SW 1271 (cell line): ENCODE measurements at regions not wholly inside any gene's neighbourhood (a gene's known extent, or its start where the extent isn't known, plus 50 kb on each side); places are given as distances from the start of the nearest gene placed in this dataset.

Source experiments
- DNase-seq, 2 experiments: peaks; one replicate each; lab custom pipeline; 2025; lab: John Stamatoyannopoulos, UW

DNA sequence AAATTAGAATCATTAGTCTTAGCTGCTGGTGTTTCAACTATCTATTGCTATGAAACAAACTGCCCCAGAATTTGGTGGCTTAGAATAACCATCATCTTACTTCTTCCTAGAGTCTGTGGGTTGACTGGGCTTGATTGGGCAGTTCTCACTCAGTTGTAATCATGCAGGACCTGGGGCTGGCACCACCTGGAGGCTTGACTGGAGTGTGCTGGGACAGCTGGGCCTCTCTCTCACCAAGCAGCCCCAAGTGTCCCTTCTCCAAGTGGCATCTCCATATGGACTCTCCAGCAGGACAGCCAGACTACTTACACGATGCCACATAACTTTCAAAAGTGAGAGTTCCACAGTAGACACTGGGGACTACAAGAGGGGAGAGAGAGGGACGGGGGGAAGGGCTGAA, 140.3 kb upstream of the ATP1B1 start:
- DNase-seq: no peak

DNA sequence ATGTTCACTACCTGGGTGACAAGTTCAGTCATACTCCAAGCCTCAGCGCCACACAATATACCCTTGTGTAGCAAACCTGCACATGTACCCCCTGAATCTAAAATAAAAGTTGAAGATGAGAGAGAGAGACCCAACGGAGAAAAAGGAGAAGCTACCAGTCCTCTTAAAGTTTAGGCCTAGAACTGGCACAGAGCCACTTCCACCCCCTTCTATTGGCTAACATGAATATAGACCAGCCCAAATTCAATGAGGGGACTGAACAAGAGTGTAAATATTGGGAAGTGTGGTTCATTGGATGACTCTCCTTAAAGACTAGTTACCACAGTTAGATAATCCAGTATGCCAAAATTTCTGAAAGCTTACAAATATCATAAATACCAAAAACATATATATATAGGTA, 139.9 kb upstream of the ATP1B1 start:
- DNase-seq: no peak

DNA sequence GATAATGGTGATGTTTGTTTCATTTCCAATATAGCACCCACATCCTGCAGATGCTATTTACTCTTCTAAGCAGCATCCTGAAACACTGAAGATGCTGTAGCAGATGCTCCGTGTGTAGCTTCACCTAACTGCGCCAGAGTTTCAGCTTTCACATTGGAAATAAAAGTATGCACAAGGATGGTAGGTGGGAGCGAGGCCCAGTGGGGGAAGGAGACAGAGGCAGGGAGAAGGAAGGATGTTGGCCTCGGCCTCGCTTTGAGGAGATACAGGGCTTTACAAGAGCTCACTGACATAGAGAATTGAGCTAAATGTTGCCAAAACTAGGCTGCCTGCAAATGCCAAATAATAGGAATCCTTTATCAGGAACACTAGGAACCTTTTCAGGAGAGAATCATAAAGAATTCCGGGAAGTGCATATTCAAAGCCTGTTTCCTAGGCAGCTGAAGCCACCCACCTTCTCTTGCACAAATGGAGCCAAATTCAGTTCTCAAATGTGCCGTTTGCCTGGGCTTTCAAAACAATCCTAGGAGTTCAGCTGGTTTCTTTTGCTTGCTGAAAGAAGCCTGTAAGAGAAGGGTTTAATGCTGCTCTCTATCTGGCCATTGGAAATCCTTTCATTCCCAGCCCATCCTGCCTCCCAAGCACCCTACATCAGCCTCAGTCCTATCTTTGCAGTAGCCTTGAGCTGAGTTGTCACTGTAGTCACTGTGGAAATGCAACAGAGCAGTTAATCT, 135.4 kb upstream of the ATP1B1 start:
- no peak for DNase-seq

DNA sequence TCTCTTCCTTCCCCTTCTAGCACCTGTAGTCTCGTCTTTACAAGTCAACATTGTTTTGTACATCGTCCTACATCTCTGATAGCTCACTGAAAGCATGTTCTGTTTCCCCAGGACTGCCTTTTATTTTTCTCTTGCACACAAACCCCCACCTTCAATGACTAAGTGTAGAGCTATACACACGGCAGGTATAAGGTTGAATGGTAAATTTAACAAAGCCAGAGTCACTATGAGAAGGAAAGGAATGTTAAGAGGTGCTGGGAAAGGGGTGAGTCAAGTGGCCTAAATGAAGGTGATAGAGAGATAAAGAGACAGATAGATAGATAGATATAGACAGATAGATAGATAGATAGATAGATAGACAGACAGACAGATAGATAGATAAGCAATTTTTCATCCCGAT, 134.3 kb upstream of the ATP1B1 start:
- DNase-seq: no peak

DNA sequence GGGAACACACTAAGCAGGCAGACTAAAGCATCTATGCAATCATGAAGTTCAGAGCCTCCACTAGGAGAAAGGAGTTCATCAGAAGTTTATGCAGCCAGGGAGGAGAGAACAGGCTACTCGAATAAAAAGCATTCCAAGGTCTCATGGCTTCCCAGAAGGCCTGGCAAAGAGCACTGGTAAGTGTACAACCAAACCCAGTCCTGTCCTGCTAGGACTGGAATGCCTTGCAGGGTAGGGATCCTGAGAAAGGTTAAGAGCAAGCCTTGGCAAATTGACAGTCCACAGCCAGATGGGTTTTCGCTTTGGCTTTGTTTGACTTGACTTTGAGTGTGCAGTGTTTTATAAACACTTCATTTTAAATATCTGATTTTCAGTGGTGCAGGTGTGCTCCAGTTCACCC, 133.6 kb upstream of the ATP1B1 start:
- DNase-seq: no peak

DNA sequence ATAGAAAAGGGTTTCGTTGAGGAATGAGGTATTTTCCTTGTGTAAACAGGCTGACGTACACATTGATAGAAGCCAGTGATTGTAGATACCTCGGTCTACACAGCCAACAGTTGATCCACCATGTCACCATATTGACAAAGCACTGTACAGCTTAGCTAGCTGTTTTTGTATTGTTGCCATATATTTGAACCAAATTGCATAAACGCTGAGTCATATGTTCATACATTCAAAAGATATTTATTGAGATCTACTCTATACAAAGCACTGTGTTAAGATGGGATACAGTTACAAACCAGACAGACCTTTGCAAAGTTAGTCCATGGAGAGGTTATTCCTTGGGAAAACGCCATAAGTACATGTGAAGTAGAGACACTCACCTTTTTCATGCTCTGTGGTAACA, 132.4 kb upstream of the ATP1B1 start:
- DNase-seq: no peak

DNA sequence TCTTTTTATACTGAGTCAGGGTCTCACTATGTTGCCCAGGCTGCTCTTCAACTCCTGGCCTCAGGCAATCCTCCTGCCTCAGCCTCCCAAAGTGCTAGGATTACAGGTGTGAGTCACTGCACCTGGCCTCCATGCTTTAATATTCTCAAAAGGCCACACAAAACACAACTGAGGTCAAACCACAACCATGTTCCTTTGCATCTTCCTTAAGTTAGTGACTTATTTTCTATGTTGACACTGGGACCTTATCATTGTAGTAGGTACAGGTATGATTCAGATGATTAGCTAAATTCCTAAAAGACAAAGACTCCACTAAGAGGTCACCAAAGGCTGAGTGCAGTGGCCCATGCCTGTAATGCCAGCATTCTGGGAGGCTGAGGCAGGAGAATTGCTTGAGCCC, 131.9 kb upstream of the ATP1B1 start:
- DNase-seq: no peak

DNA sequence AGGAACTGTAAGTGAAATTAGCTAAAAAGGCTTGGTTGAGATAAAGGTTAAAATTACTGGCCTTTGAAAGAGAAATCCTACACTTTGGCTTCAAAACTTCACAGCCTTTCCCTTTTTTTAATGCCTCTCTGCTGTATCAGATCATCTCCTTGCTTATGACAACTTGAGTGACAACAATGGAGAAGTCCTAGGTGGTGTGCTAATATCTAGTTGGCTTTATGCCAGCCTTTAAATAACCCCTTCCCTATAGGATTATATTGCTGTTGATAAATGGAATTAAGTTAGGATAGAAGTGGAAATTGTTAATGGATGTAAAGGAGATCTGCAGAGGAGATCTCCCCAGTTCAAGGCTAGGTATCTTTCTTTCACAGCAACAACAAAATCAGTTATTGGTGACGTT, 130.2 kb upstream of the ATP1B1 start:
- no peak for DNase-seq

DNA sequence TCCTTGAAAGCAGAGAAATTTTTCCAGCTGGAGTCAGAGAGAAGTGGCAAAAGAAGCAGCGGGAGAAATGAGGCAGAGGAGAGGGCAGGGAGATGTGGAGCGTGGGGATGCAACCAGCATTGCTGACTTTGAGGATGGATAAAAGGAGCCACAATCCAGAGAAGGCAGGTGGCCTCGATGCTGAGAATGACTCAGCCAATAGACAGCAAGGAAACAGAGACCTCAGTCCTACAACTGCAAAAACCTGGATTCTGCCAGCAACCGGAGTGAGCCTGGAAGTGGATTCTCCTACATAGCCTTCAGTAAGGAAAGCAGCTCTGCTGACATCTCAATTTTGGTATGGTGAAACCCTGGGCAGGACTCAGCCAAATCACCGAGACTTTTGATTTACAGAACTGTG, 128.9 kb upstream of the ATP1B1 start:
- DNase-seq: no peak

DNA sequence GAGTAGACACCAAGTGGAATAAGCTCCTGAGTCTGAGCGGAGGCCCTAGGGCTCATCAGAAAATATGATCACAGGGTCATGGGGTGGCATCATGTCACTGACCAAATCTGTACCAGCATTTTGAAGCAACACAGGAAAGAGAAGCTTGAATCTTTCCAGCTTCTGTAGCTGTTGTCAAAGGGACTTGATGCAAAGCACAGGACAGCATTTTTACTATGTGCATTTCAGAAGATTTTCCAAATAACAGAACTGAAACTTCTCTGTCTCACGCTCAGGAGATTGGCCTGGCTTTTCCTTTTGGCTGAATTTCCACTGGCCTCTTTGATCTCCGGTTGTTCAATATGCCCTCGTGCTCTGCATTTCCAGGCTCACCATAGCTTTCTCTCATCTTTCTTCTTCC, 127.2 kb upstream of the ATP1B1 start:
- no peak for DNase-seq

DNA sequence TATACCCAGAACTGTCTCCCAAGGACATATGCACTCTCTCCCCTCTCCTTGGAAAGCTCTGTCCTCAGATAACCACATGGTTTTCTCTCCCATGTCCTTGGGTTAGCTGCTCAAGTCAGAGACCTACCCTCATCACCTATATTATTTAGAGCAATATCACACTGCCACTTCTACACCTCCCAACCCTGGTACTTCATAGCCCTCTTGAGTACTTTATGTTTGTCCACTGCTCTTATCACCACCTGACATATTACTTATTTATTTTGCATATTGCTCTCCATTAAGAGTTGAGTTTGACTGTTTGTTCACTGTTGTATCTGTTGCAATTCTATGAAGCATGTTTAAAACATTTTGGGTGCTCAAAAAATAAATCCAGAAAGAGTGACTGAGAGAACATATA, 126.3 kb upstream of the ATP1B1 start:
- no peak for DNase-seq

DNA sequence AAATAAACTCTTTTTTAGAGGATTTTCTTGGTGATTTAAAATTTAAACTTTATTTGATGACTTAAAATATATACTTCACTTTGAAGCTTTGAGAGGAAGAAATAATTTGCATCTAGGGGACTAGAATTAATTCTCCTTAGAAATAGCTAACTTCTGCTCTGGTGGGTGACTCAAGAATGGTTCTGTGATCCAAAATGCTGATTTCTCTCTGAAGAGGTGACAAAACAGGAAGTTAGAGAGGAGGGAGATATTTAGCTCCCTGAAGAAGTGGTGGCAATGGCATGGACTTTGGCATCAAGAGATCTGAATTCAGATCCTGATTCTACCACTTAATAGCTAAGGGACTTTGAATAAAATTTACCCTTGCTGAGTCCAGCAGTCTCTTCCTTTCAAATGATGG, 125.8 kb upstream of the ATP1B1 start:
- DNase-seq: no peak

DNA sequence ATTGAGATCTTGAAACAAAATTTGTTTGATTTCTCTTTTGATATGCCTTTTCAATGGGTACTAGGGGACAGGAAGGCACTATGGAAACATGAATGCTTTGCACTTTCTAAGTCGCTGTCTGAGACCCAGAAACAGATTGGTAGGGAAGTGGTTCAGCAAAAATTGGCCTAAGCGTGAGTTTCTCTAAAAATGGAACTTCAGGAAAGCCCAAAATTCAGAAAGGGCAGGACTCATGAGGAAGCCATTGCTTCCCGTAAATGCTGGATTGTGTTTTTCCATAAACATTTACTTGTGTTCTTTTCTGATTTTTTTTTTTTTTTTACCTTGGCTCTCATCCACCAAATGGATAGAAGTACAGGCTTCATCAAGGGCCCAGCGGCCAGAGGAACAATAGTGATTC, 123.7 kb upstream of the ATP1B1 start:
- DNase-seq: no peak

DNA sequence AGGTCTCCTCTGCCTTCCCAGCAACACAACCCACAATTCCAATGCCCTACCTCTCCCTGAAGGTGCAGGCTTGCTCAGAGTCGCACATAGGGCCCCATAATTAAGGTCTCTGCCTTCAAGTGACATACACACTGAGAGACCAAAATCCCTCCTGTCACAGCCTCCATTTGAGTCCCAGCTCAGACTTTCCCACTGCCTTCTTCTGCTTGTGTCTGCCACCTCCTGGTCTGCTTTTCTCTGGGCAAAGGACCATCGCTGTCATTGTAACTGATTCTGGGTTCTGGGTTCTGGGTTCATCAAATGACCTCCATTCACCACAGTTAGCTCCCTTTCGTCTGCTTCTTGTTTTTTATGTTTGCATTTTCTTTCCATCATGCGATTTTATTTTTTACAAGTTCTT, 119.2 kb upstream of the ATP1B1 start:
- no peak for DNase-seq

DNA sequence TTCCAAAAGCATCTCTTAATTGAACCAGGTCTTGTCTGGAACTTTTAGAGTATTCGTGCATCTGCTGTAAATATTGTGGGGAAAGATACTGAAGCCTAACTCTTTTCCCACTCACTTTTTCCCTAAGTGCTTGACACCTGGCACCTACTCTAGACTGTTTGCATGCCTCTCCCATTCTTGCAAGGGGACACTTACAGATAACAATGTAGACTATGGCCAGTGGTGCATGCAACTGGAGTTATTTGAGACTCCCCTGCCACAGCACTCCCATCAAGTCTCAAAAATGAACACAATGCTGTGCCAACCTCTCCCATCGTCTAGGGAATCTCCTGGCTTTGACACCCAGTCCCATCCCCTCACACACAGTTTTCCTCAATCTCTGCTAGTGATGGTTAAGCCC, 118.6 kb upstream of the ATP1B1 start:
- DNase-seq: no peak

DNA sequence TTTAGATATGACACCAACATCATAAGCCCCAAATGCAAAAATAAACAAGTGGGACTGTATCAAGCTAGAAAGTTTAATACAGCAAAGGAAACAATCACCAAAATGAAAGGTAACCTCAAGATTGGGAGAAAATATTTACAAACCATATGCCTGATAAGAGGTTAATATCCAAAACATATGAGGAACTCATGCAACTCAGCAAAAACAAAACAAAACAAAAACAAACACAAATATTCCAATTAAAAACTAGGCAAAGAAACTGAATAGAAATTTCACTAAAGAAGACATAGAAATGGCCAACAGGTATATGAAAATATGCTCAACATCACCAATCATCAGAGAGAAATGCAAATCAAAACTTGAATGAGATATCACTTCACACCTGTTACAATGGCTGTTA, 116.5 kb upstream of the ATP1B1 start:
- no peak for DNase-seq

DNA sequence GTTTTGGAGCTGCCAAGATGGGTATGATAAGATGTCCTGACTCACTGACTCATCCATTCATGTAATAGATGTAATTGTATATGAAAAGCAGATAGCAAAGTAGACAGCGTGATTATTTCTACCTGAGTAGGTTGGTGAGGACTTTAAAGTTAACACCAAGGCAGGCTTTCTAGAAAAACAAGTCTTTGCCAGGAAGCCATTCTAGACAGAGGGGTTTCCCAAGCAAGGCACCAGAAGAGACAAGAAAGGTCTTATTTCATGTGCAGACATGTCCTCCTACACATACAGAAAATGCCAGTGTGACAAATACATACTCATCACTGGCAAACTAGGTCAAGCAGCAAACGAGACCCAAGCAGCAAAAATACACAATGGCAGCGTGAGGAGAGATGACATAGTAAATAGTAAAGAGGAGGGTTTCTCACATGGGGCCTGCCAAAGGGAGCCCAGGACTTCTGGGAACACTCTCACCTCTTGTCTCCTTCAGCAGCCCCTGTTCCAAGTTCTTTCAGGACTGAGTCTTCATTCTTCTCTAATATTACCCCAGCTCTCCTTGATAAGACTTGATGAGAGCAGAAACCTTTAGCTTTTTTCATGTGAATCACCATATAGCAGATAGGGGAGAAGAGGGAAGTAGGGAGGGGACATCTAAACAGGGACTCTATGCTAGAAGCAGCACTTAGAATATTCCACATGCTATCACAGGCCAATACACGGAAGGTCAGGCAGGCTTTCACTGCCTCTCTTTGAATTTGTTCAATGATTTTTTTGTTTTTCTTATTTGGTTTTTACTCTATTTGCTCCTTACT, 114.6 kb upstream of the ATP1B1 start:
- no peak for DNase-seq

DNA sequence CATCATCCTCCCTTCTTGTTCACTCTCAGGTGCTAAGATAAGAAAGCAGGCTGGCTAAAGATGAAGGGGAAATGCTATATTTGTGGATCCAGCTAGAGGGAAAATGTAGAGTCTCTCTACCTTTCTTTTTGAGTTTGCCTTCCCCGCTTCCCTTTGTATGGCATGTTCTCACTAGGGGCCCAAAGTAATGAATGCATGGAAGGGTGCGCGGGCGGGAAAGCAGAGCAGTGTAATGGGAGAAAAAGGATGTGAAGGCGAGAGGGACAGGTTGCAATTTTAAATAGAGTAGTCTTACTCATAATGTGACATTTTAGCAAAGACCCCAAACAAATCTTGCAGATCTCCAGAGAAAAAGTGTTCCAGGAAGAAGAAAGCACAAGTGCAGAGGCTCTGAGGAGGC, 105.1 kb upstream of the ATP1B1 start:
- no peak for DNase-seq

DNA sequence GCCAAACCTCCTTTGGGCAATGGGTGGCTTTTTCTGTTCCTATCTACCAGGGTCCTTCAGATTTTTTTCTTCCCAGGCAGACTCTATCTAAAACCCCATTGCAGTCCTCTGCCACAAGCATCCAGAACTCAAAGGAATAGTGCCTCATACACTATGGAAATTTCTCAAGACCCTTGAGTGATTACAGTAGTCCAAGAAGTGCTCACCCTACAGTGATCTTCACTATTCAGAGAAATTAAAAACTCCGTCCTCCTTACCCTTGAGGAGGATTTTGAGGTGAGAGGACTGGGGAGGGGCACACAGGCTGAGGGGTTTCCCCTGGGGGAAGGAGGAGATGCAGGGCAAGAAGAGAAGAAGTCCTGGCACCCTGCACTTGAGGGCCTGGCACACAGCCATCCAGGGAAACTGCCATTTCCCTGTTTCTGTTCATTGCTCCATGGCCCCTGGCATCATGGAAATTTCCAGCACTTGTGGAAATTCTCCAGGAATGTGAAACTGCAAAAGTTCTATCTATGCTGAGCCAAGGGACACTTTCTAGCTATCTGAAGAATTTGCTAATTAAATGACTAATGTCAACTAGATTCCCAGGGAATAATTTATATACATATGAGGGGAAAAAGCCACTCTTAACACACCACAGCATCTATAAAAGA, 102.5 kb upstream of the ATP1B1 start:
- DNase-seq: peak in 1 of 2 experiments; percentile 9

DNA sequence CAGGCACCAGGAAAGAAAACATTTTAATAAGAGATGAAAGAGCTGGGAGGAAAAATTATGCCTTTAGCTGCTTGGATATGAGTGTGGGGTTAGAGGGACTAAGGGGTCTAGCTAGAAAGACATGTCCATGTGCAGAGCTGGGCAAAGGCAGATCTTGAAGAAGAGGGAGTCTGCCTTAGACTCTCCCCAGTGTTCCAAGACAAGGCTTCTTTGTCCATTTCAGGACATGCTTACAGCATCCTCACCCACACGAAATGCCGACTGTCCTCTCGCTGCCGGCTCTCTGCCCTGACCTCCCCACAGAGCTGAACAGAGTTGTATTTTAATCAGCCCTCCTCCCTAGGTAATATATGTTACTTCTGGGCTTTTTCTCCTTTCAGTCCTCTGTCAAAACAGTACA, 100.7 kb upstream of the ATP1B1 start:
- no peak for DNase-seq

DNA sequence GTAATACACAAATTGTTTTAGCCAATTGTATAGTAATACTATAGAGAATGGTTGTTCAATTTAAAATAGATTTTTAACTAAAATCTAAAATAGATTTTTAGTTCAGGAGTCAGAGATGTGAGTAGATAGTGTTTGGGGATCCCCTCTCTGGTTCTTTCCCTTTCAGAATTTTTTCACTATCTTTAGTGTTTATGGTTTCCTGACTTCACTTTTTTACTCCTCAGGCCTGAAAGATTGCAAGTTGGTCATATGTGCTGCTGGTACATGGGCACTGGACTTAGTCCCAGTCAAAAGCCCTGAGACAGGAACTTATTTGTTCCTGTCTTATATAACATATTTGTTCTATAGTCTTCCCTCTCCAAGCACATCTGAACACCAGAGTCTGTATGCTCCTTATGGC, 96.8 kb upstream of the ATP1B1 start:
- no peak for DNase-seq

DNA sequence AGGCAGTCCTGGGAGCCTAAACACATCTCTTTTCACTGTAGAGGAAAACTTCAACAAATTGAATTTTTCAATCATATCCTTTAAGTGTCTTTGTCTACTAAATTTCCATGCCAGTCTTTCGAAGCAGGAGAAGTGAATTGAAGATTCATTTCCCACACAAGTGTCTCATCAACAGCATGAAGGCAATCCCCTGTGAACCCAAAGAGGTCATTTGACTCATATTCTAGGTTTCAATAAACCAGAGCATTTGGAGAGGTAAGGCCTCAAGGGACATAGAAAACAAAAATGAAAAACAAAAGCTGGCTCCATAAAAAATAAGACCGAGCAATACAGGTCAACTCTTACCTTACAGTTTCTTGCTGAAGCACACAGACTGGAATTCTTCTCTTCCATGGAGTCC, 94.1 kb upstream of the ATP1B1 start:
- no peak for DNase-seq

DNA sequence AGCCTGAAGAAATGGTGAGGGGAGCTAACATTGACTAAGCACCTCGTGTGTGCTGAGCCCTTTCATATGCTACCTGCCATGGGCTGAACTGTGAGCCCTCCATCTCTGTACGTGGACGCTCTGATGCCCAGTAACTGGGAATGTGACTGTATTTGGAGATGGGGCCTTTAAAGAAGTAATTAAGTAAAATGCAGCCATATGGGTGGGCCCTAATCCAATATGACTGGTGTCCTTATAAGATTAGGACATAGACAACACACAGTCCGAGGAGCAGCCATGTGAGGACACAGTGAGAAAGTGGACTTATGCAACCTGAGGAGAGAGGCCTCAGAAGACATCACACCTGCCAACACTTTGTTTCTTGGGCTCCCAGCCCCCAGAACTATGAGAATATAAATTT, 92.7 kb upstream of the ATP1B1 start:
- DNase-seq: no peak
